ENCODE measurements at regions not wholly inside any gene's neighbourhood (a gene's known extent, or its start where the extent isn't known, plus 50 kb on each side); places are given as distances from the start of the nearest gene placed in this dataset.

DNA sequence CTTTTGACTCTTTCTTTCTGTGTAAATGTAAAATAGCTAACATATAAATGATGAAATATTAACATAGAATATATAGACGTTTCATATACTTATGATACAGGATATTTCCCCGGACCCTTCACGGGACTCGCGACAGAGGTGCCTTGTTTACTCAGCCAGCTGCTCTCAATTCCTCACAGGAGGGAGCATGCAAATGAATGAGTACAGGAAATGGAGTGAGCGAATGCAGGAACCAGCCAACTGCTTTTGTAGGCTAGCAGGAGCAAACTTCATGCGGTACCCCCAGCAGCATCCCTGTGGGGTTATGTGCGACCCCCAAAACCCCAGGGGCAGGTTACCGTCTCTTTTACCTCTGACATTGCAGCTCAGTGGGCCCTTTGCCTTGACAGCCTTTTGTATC lies 110.3 kb upstream of the PDHA2 start:
- TF ChIP-seq, protein P1, sequence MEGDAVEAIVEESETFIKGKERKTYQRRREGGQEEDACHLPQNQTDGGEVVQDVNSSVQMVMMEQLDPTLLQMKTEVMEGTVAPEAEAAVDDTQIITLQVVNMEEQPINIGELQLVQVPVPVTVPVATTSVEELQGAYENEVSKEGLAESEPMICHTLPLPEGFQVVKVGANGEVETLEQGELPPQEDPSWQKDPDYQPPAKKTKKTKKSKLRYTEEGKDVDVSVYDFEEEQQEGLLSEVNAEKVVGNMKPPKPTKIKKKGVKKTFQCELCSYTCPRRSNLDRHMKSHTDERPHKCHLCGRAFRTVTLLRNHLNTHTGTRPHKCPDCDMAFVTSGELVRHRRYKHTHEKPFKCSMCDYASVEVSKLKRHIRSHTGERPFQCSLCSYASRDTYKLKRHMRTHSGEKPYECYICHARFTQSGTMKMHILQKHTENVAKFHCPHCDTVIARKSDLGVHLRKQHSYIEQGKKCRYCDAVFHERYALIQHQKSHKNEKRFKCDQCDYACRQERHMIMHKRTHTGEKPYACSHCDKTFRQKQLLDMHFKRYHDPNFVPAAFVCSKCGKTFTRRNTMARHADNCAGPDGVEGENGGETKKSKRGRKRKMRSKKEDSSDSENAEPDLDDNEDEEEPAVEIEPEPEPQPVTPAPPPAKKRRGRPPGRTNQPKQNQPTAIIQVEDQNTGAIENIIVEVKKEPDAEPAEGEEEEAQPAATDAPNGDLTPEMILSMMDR (conservative IDR thresholded peaks at IDR 0.05; ENCODE audit: low read depth in 2 of 2), result no peak
- TF ChIP-seq CREB1 (CRISPR knock-in tag; IDR thresholded peaks at IDR 0.05; ENCODE audit: low read depth) (no peak), EZH2 (IDR thresholded peaks at IDR 0.05; ENCODE audit: low read depth, unreplicated experiment) (no peak), POLR2AphosphoS5 (IDR thresholded peaks at IDR 0.05; ENCODE audit: low read depth) (no peak), EZH2phosphoT487 (IDR thresholded peaks at IDR 0.05; ENCODE audit: unreplicated experiment) (no peak)
